Neural cell (in vitro differentiated cells): ENCODE measurements at regions not wholly inside any gene's neighbourhood (a gene's known extent, or its start where the extent isn't known, plus 50 kb on each side); places are given as distances from the start of the nearest gene placed in this dataset.

Experiments
- H2AFZ ChIP-seq: fragments of 200-600, 300-800 bp; sonication (generic), shearing (Covaris generic); 2 replicates; pipeline ENCODE4 v1.6.0; 2014; ENCODE audit warnings: low read depth, mild to moderate bottlenecking, antibody characterized with exemption, low read length, moderate library complexity
- H3F3A ChIP-seq: fragments of 200-600 bp; shearing (Covaris generic); 2 replicates; pipeline ENCODE4 v1.6.1; 2016; ENCODE audit warnings: mild to moderate bottlenecking, moderate library complexity, mixed read lengths, antibody characterized with exemption, low read length; ENCODE audit not compliant: insufficient read depth, poor library complexity, severe bottlenecking
- H3K27ac ChIP-seq: fragments of 200-600, 300-800 bp; sonication (generic), shearing (Covaris generic); 2 replicates; pipeline ENCODE4 v1.5.1; 2014; ENCODE audit warnings: mild to moderate bottlenecking, low read length, moderate library complexity
- H3K27me3 ChIP-seq: fragments of 300-800, 200-600 bp; sonication (generic), shearing (Covaris generic); 2 replicates; pipeline ENCODE4 v1.6.0; 2014; ENCODE audit warnings: mild to moderate bottlenecking, low read depth, low read length, moderate library complexity; ENCODE audit not compliant: insufficient read depth
- H3K36me3 ChIP-seq: fragments of 300-800, 200-600 bp; sonication (generic), shearing (Covaris generic); 2 replicates; pipeline ENCODE4 v1.5.1; 2014; ENCODE audit warnings: mild to moderate bottlenecking, antibody characterized with exemption, low read length, moderate library complexity; ENCODE audit not compliant: insufficient read depth
- H3K4me2 ChIP-seq: fragments of 300-800, 200-600 bp; sonication (generic), shearing (Covaris generic); 2 replicates; pipeline ENCODE4 v1.6.0; 2014; ENCODE audit warnings: mild to moderate bottlenecking, low read length
- H3K4me3 ChIP-seq: fragments of 300-800, 200-600 bp; sonication (generic), shearing (Covaris generic); 2 replicates; pipeline ENCODE4 v1.5.1; 2014; ENCODE audit warnings: mild to moderate bottlenecking, low read length, moderate library complexity
- H3K79me2 ChIP-seq: fragments of 200-600 bp; shearing (Covaris generic); replicated peaks from 2 replicates; pipeline ENCODE4 v1.6.0; 2014; ENCODE audit warnings: mild to moderate bottlenecking, low read length, moderate library complexity; ENCODE audit not compliant: insufficient read depth
- H3K9ac ChIP-seq: fragments of 300-800, 200-600 bp; sonication (generic), shearing (Covaris generic); 2 replicates; pipeline ENCODE4 v1.6.1; 2016; ENCODE audit warnings: mild to moderate bottlenecking, low read length, mixed read lengths
- H3K9me2 ChIP-seq: fragments of 200-600 bp; shearing (Covaris generic); 2 replicates; pipeline ENCODE4 v1.6.1; 2016; ENCODE audit warnings: mild to moderate bottlenecking, low read length, mixed read lengths; ENCODE audit not compliant: insufficient read depth
- H3K9me3 ChIP-seq: fragments of 200-600, 300-800 bp; sonication (generic), shearing (Covaris generic); 2 replicates; pipeline ENCODE4 v1.6.1; 2016; ENCODE audit warnings: mild to moderate bottlenecking, mixed run types, low read length, moderate library complexity, mixed read lengths
- H4K20me1 ChIP-seq: fragments of 200-600 bp; shearing (Covaris generic); 2 replicates; pipeline ENCODE4 v1.6.1; 2016; ENCODE audit warnings: mild to moderate bottlenecking, mixed run types; ENCODE audit not compliant: insufficient read depth
- CTCF ChIP-seq: fragments of 450-650 bp; IDR thresholded peaks from 2 replicates; pipeline ENCODE4 v1.5.1; 2014; ENCODE audit warnings: antibody characterized with exemption, mild to moderate bottlenecking, moderate library complexity; ENCODE audit not compliant: poor library complexity, severe bottlenecking
- EP300 ChIP-seq: fragments of 450-650 bp; conservative IDR thresholded peaks from 2 replicates; pipeline ENCODE4 v1.6.1; 2014; ENCODE audit warnings: antibody characterized with exemption, mild to moderate bottlenecking, moderate library complexity; ENCODE audit not compliant: poor library complexity, severe bottlenecking
- EZH2 ChIP-seq: fragments of 200-600, 300-800 bp; shearing (Covaris generic), sonication (generic); IDR thresholded peaks from 2 replicates; pipeline ENCODE4 v1.6.1; 2014; ENCODE audit warnings: antibody characterized with exemption, low read length, borderline replicate concordance, mild to moderate bottlenecking; ENCODE audit not compliant: insufficient read depth, poor library complexity, severe bottlenecking
- MXI1 ChIP-seq: fragments of 450-650 bp; conservative IDR thresholded peaks from 2 replicates; pipeline ENCODE4 v1.6.1; 2014; ENCODE audit warnings: antibody characterized with exemption, mild to moderate bottlenecking; ENCODE audit not compliant: poor library complexity, severe bottlenecking
- POLR2AphosphoS5 ChIP-seq: IDR thresholded peaks from 2 replicates; pipeline ENCODE4 v1.6.1; 2012
- RAD21 ChIP-seq: fragments of 450-650 bp; conservative IDR thresholded peaks from 2 replicates; pipeline ENCODE4 v1.6.1; 2014; ENCODE audit warnings: antibody characterized with exemption, mild to moderate bottlenecking, moderate library complexity
- REST ChIP-seq: IDR thresholded peaks from 2 replicates; pipeline ENCODE4 v1.6.1; 2012; ENCODE audit warnings: borderline replicate concordance
- SMC3 ChIP-seq: fragments of 450-650 bp; conservative IDR thresholded peaks from 2 replicates; pipeline ENCODE4 v1.6.1; 2014; ENCODE audit warnings: antibody characterized with exemption, mild to moderate bottlenecking, moderate library complexity; ENCODE audit not compliant: poor library complexity
- TAF1 ChIP-seq: IDR thresholded peaks from 2 replicates; pipeline ENCODE4 v1.6.1; 2012; ENCODE audit warnings: low read depth

- no peaks in the 10 kb centered on the region for H3F3A ChIP-seq
- no peaks in the 10 kb centered on the region for H3K9me3 ChIP-seq
- no peaks in the 10 kb centered on the region for H3K79me2 ChIP-seq
- no peak overlapping the region for H2AFZ ChIP-seq
- H3K4me2 ChIP-seq, result no peak overlapping the region
- no peaks in the 10 kb centered on the region for H3K9me2 ChIP-seq
- H3K36me3 ChIP-seq, result no peaks in the 10 kb centered on the region
- H4K20me1 ChIP-seq, result no peaks in the 10 kb centered on the region
- H3K27ac ChIP-seq, result no peak overlapping the region
- H3K9ac ChIP-seq, result no peak overlapping the region
- peaks cover 5% of the 10 kb centered on the region for H3K27me3 ChIP-seq
- TF ChIP-seq REST (no peak), EZH2 (no peak), CTCF (no peak), MXI1 (no peak), SMC3 (no peak), EP300 (no peak), RAD21 (no peak), POLR2AphosphoS5 (no peak), TAF1 (no peak)
- no peak overlapping the region for H3K4me3 ChIP-seq
These were observed 1650.5 kb upstream of the LRRTM3 start for GRCh38 chr10:65275296-65275695.

- H3K9me2 ChIP-seq, result no peaks in the 10 kb centered on the region
- H3K79me2 ChIP-seq, result no peaks in the 10 kb centered on the region
- no peaks in the 10 kb centered on the region for H3K36me3 ChIP-seq
These were observed 1641.3 kb upstream of the LRRTM3 start for GRCh38 chr10:65284495-65285041.

More at GRCh38 chr10:65284495-65285041, 1641.3 kb upstream of the LRRTM3 start:
- H4K20me1 ChIP-seq, result no peaks in the 10 kb centered on the region
- no peak overlapping the region for H3K4me2 ChIP-seq
- H3F3A ChIP-seq, result no peaks in the 10 kb centered on the region
- TF ChIP-seq EP300 (no peak), RAD21 (no peak), MXI1 (no peak), CTCF (no peak), POLR2AphosphoS5 (no peak), TAF1 (no peak), REST (no peak), EZH2 (no peak), SMC3 (no peak)
- H3K9me3 ChIP-seq, result no peaks in the 10 kb centered on the region
- no peak overlapping the region for H3K4me3 ChIP-seq
- no peaks in the 10 kb centered on the region for H3K27me3 ChIP-seq
- H3K27ac ChIP-seq, result no peak overlapping the region
- H2AFZ ChIP-seq, result no peak overlapping the region
- no peak overlapping the region for H3K9ac ChIP-seq
